HCT116 (cell line): ENCODE measurements at regions not wholly inside any gene's neighbourhood (a gene's known extent, or its start where the extent isn't known, plus 50 kb on each side); places are given as distances from the start of the nearest gene placed in this dataset.

Experiments used
- ATAC-seq: fragments of 200-7000 bp; cut with Tn5 transposase; 2 replicates; pipeline ENCODE4 v1.9.1; 2020; ENCODE audit warnings: mild to moderate bottlenecking, moderate library complexity
- BruUV-seq: library from RNA; stranded (reverse); fragments of 400-500 nt; replicated peaks from 2 replicates; lab custom pipeline; 2021; lab: Mats Ljungman, UMichigan
- CTCF ChIA-PET: fragments of 300-600 bp; sonication (Branson Sonifier 250); formaldehyde crosslinking; loops from one replicate; lab custom pipeline; 2021; ENCODE audit warnings: antibody characterized with exemption; lab: Charles Lee
- POLR2A ChIA-PET: fragments of 300-600, 350-600 bp; sonication (Branson Sonifier 250); formaldehyde crosslinking; loops from one replicate; lab custom pipeline; 2021; ENCODE audit warnings: antibody characterized with exemption; lab: Charles Lee
- RAD21 ChIA-PET, 2 experiments: fragments of 300-600 bp; sonication (Branson Sonifier 250); formaldehyde crosslinking; loops; one replicate each; lab custom pipeline; 2023; ENCODE audit warnings: low total read pairs in 2 of 2; ENCODE audit not compliant: uncharacterized antibody in 2 of 2, unreplicated experiment in 2 of 2, low non-redundant PET in 1 of 2; lab: Charles Lee
- DNase-seq: peaks from one replicate; pipeline ENCODE4 v3.0.0-alpha.2; 2010; ENCODE audit warnings: low read depth, low spot score
- H2AFZ ChIP-seq: fragments of 200-600 bp; shearing (Covaris generic), sonication (generic); 2 replicates; pipeline ENCODE4 v1.6.1; 2017; ENCODE audit warnings: low read depth, mixed run types, mixed read lengths, antibody characterized with exemption, low read length; ENCODE audit not compliant: poor library complexity, severe bottlenecking
- H3K27ac ChIP-seq: 2 replicates; pipeline ENCODE4 v1.5.1; 2012; ENCODE audit warnings: low read depth, low read length
- H3K27me3 ChIP-seq: fragments of 200-600 bp; sonication (generic); 2 replicates; pipeline ENCODE4 v1.6.1; 2016; ENCODE audit warnings: mixed run types, low read length, mixed read lengths; ENCODE audit not compliant: insufficient read depth
- H3K36me3 ChIP-seq, 2 experiments: fragments of 200-500 bp in 1 of 2; fragments of 200-600 bp in 1 of 2; sonication (Bioruptor generic) in 1 of 2; sonication (generic) in 1 of 2; 2 replicates each; pipeline versions ENCODE4 v1.5.1 to v1.6.1; 2014 to 2016; ENCODE audit warnings: low read length in 2 of 2, inconsistent platforms in 1 of 2, mixed read lengths in 1 of 2, mixed run types in 1 of 2; ENCODE audit not compliant: insufficient read depth in 2 of 2, control insufficient read depth in 1 of 2
- H3K4me1 ChIP-seq, 2 experiments: fragments of 200-600 bp in 1 of 2; sonication (generic) in 1 of 2; 2 replicates each; pipeline versions ENCODE4 v1.5.1 to v1.6.1; 2012 to 2017; ENCODE audit warnings: low read length in 2 of 2, inconsistent platforms in 1 of 2, mild to moderate bottlenecking in 1 of 2, mixed read lengths in 1 of 2, mixed run types in 1 of 2, moderate library complexity in 1 of 2; ENCODE audit not compliant: insufficient read depth in 2 of 2, control insufficient read depth in 1 of 2
- H3K4me2 ChIP-seq: fragments of 200-600 bp; sonication (generic); 2 replicates; pipeline ENCODE4 v1.6.1; 2017; ENCODE audit warnings: mixed run types, low read length, mixed read lengths
- H3K4me3 ChIP-seq, 2 experiments: fragments of 200-600 bp in 1 of 2; sonication (generic) in 1 of 2; replicated peaks in 1 of 2; 2 replicates each; pipeline ENCODE4 v1.5.1; 2011 to 2016; ENCODE audit warnings: low read length in 2 of 2, control low read depth in 1 of 2, low read depth in 1 of 2, mild to moderate bottlenecking in 1 of 2, mixed read lengths in 1 of 2, mixed run types in 1 of 2
- H3K79me2 ChIP-seq: fragments of 200-600 bp; sonication (generic); 2 replicates; pipeline ENCODE4 v1.6.1; 2017; ENCODE audit warnings: mild to moderate bottlenecking, mixed run types, low read length, moderate library complexity, mixed read lengths; ENCODE audit not compliant: insufficient read depth
- H3K9ac ChIP-seq: fragments of 200-600 bp; sonication (generic); 2 replicates; pipeline ENCODE4 v1.6.1; 2016; ENCODE audit warnings: low read length, mixed read lengths
- H3K9me2 ChIP-seq: fragments of 200-600 bp; sonication (generic), shearing (Covaris generic); 2 replicates; pipeline ENCODE4 v1.6.1; 2017; ENCODE audit warnings: mixed run types, mild to moderate bottlenecking, moderate library complexity; ENCODE audit not compliant: insufficient read depth
- H3K9me3 ChIP-seq, 2 experiments: fragments of 200-500 bp in 1 of 2; fragments of 200-600 bp in 1 of 2; sonication (Bioruptor generic) in 1 of 2; sonication (generic) in 1 of 2; 2 replicates each; pipeline ENCODE4 v1.6.1; 2014 to 2017; ENCODE audit warnings: low read length in 2 of 2, mixed read lengths in 2 of 2, inconsistent platforms in 1 of 2, low read depth in 1 of 2, mild to moderate bottlenecking in 1 of 2, mixed run types in 1 of 2, moderate library complexity in 1 of 2; ENCODE audit not compliant: control insufficient read depth in 1 of 2, insufficient read depth in 1 of 2
- H4K20me1 ChIP-seq: fragments of 200-600 bp; sonication (generic), shearing (Covaris generic); 2 replicates; pipeline ENCODE4 v1.6.1; 2017; ENCODE audit warnings: mixed run types, mild to moderate bottlenecking, moderate library complexity; ENCODE audit not compliant: insufficient read depth
- CBX3 ChIP-seq: IDR thresholded peaks from 2 replicates; pipeline ENCODE4 v1.6.1; 2012; ENCODE audit warnings: low read depth
- ELF1 ChIP-seq: IDR thresholded peaks from 2 replicates; pipeline ENCODE4 v1.6.1; 2012; ENCODE audit warnings: low read depth, borderline replicate concordance
- EZH2 ChIP-seq: fragments of 200-600 bp; sonication (generic); IDR thresholded peaks from 2 replicates; pipeline ENCODE4 v1.6.1; 2017; ENCODE audit warnings: antibody characterized with exemption, mixed run types
- EZH2phosphoT487 ChIP-seq: fragments of 200-600 bp; IDR thresholded peaks from 2 replicates; pipeline ENCODE4 v1.6.1; 2018; ENCODE audit warnings: antibody characterized with exemption, borderline replicate concordance
- FOSL1 ChIP-seq: IDR thresholded peaks from 2 replicates; pipeline ENCODE4 v1.6.1; 2012; ENCODE audit warnings: low read depth
- JUND ChIP-seq: IDR thresholded peaks from 2 replicates; pipeline ENCODE4 v1.6.1; 2012
- POLR2A ChIP-seq: IDR thresholded peaks from 2 replicates; pipeline ENCODE4 v1.7.0; 2011; ENCODE audit warnings: borderline replicate concordance; ENCODE audit not compliant: insufficient read depth, insufficient read length; ENCODE audit errors: extremely low read depth
- SIN3A ChIP-seq: IDR thresholded peaks from 2 replicates; pipeline ENCODE4 v1.6.1; 2012; ENCODE audit warnings: low read depth
- YY1 ChIP-seq: IDR thresholded peaks from 2 replicates; pipeline ENCODE4 v1.6.1; 2011; ENCODE audit warnings: low read length, low read depth, moderate library complexity, mild to moderate bottlenecking; ENCODE audit not compliant: insufficient replicate concordance; ENCODE audit errors: extremely low read depth
- ZFX ChIP-seq: fragments of 450-650 bp; IDR thresholded peaks from 2 replicates; pipeline ENCODE4 v1.6.1; 2017
- ZNF274 ChIP-seq: fragments of 200-500 bp; sonication (Bioruptor generic); IDR thresholded peaks from 2 replicates; pipeline ENCODE4 v1.6.1; 2014; ENCODE audit warnings: mild to moderate bottlenecking, low read depth, low read length, inconsistent platforms
- intact Hi-C: fragments of 100-400 bp; cut with micrococcal nuclease; formaldehyde crosslinking; loops from 2 replicates; pipeline ENCODE4 v1.10.0; 2022
- TF ChIP-seq, protein P1 (sequence below): IDR thresholded peaks from 2 replicates; pipeline ENCODE4 v1.6.1; 2012
- TF ChIP-seq, protein P2 (sequence below), 3 experiments: fragments of 200-600 bp in 1 of 3; sonication (generic) in 1 of 3; IDR thresholded peaks in 2 of 3; conservative IDR thresholded peaks in 1 of 3; 2 replicates each; pipeline ENCODE4 v1.5.1; 2012 to 2017; ENCODE audit warnings: low read depth in 2 of 3, low read length in 2 of 3, antibody characterized with exemption in 1 of 3, borderline replicate concordance in 1 of 3, control low read depth in 1 of 3, mild to moderate bottlenecking in 1 of 3, mixed read lengths in 1 of 3, mixed run types in 1 of 3, moderate library complexity in 1 of 3; ENCODE audit not compliant: insufficient read depth in 1 of 3

DNA sequence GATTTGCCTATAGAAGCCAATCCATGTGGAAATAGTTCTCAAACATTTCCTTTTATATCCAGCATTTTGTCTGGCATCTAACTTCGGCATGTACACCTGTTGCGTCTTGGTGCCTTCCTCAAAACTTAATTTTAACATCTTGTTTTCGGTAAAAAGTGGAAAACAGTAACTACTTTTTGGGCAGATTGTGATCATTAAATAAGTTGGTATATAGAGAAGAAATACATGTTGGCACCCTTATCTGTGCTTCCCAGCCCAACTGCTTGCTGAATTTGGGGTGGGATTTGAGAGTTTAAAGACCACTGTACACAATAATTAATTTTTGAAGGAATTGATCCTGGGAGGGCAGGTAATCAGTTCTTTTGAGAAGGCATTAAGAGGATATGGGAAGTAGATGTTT, 566.8 kb downstream of the PDCD6IP start:
- Histone ChIP-seq H2AFZ (no peak overlapping the region), H3K9me2 (no peaks in the 10 kb centered on the region), H3K79me2 (no peaks in the 10 kb centered on the region), H3K9ac (no peak overlapping the region), H3K4me1 (no peaks in the 10 kb centered on the region), H3K9me3 (no peaks in the 10 kb centered on the region), H3K4me3 (no peak overlapping the region), H3K27ac (no peak overlapping the region), H4K20me1 (no peaks in the 10 kb centered on the region), H3K36me3 (no peaks in the 10 kb centered on the region), H3K27me3 (no peaks in the 10 kb centered on the region), H3K4me2 (no peak overlapping the region)
- RAD21 ChIA-PET: no interaction called here
- no TSS peak for BruUV-seq
- POLR2A ChIA-PET: no interaction called here
- no peak for DNase-seq
- CTCF ChIA-PET: no interaction called here
- ATAC-seq: no peak
- TF ChIP-seq ZNF274: no peak
- TF ChIP-seq POLR2A: no peak
- no peak for TF ChIP-seq ELF1
- TF ChIP-seq, protein P1, sequence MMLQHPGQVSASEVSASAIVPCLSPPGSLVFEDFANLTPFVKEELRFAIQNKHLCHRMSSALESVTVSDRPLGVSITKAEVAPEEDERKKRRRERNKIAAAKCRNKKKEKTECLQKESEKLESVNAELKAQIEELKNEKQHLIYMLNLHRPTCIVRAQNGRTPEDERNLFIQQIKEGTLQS: no peak
- no peak for TF ChIP-seq EZH2
- no peak for TF ChIP-seq YY1
- no peak for TF ChIP-seq SIN3A
- TF ChIP-seq EZH2phosphoT487: no peak
- TF ChIP-seq FOSL1: no peak
- no peak for TF ChIP-seq JUND
- intact Hi-C loops: no loop called here

DNA sequence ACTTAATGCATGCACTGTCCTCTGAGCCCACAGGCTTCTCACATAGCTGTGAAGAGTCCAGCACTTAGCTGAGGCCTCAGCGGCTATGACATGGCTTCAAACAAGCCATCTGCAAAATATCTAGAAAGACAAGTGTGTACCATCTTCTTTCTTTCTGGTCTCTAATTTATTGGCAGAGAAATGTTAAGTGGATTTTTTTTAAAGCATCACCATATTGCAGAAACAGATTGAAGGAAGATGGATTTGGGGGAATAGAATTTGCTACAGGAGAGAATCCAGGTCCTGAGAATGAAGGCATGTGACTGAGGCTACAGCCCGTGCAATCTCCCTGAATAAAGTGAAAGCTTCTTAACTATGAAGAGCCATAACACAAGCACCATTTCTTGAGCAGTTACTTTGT, 567.3 kb downstream of the PDCD6IP start:
- no peak overlapping the region for H3K4me2 ChIP-seq
- ChIA-PET RAD21 (no interaction called here), POLR2A (no interaction called here), CTCF (no interaction called here)
- no peaks in the 10 kb centered on the region for H3K9me2 ChIP-seq
- H3K4me1 ChIP-seq: no peaks in the 10 kb centered on the region
- H2AFZ ChIP-seq: no peak overlapping the region
- H3K9ac ChIP-seq: no peak overlapping the region
- H3K36me3 ChIP-seq: no peaks in the 10 kb centered on the region
- no peak for DNase-seq
- BruUV-seq: no TSS peak
- intact Hi-C loops: no loop called here
- no peak for ATAC-seq
- no peaks in the 10 kb centered on the region for H3K9me3 ChIP-seq
- no peak overlapping the region for H3K27ac ChIP-seq
- no peak overlapping the region for H3K4me3 ChIP-seq
- TF ChIP-seq CBX3: no peak
- TF ChIP-seq, protein P2, sequence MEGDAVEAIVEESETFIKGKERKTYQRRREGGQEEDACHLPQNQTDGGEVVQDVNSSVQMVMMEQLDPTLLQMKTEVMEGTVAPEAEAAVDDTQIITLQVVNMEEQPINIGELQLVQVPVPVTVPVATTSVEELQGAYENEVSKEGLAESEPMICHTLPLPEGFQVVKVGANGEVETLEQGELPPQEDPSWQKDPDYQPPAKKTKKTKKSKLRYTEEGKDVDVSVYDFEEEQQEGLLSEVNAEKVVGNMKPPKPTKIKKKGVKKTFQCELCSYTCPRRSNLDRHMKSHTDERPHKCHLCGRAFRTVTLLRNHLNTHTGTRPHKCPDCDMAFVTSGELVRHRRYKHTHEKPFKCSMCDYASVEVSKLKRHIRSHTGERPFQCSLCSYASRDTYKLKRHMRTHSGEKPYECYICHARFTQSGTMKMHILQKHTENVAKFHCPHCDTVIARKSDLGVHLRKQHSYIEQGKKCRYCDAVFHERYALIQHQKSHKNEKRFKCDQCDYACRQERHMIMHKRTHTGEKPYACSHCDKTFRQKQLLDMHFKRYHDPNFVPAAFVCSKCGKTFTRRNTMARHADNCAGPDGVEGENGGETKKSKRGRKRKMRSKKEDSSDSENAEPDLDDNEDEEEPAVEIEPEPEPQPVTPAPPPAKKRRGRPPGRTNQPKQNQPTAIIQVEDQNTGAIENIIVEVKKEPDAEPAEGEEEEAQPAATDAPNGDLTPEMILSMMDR (IDR thresholded peaks at IDR 0.05 in 2 of 3, conservative IDR thresholded peaks at IDR 0.05 in 1 of 3; ENCODE audit: borderline replicate concordance in 1 of 3, insufficient read depth in 1 of 3, low read depth in 2 of 3, low read length in 2 of 3): no peak
- no peak for TF ChIP-seq ZFX
- TF ChIP-seq SIN3A: no peak
- TF ChIP-seq, protein P1: no peak
- no peak for TF ChIP-seq JUND
- H3K79me2 ChIP-seq: no peaks in the 10 kb centered on the region
- no peaks in the 10 kb centered on the region for H3K27me3 ChIP-seq
- H4K20me1 ChIP-seq: no peaks in the 10 kb centered on the region
